ENCODE measurements at regions not wholly inside any gene's neighbourhood (a gene's known extent, or its start where the extent isn't known, plus 50 kb on each side); places are given as distances from the start of the nearest gene placed in this dataset.

DNA sequence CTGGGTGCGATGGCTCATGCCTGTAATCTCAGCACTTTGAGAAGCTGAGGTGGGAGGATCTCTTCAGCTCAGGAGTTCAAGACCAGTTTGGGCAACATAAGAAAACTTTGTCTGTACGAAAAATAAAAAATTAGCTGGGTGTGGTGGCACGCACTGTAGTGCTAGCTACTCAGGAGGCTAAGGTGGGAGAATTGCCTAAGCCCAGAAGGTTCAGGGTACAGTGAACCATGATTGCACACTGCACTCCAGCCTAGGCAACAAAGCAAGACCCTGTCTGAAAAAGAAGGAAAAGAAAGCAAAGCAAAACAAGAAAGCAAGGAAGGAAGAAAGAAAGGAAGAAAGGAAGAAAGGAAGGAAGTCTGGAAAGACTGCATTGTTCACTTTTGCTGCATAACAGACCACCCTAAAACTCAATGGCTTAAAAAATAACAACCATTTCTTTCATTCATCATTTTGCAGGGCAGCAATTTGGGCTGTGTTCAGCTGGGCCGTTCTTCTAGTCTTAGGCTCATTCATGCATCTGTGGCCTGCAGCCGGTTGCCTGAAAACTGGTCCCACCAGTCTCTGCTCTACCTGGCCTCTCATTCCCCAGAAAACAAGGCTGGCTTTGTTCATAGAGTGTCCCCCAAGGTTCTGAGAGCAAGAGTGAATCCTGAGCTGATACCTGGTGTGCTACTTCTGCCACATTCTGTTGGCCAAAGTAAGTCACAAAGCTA is 82.4 kb upstream of the MIER3 start:
- Histone ChIP-seq H4K20me1 (ENCODE audit: control insufficient read depth, extremely low read depth, insufficient read depth, low read length) (no peaks in the 10 kb centered on the region), H3K36me3 (ENCODE audit: control insufficient read depth, insufficient read depth, low read length) (no peaks in the 10 kb centered on the region), H3K27ac (ENCODE audit: insufficient read depth, low read length) (no peak overlapping the region), H2AFZ (ENCODE audit: low read length) (no peak overlapping the region), H3K4me2 (ENCODE audit: extremely low read depth, insufficient read depth, low read length) (no peak overlapping the region), H3K4me3 (replicated peaks in 1 of 4; ENCODE audit: control extremely low read depth in 1 of 4, insufficient read depth in 1 of 4, low read depth in 3 of 4, low read length in 4 of 4) (no peak overlapping the region), H3K9me3 (ENCODE audit: control insufficient read depth, insufficient read depth, low read depth, low read length) (no peaks in the 10 kb centered on the region), H3K9ac (ENCODE audit: insufficient read depth, low read length) (no peak overlapping the region), H3K4me1 (ENCODE audit: control insufficient read depth, extremely low read depth, insufficient read depth, low read length) (no peaks in the 10 kb centered on the region), H3K79me2 (ENCODE audit: control insufficient read depth, insufficient read depth, low read length) (no peaks in the 10 kb centered on the region), H3K27me3 (ENCODE audit: control insufficient read depth, insufficient read depth, low read length) (no peaks in the 10 kb centered on the region)
- no peak for DNase-seq (ENCODE audit: low read depth in 2 of 2)
- TF ChIP-seq, protein P1, sequence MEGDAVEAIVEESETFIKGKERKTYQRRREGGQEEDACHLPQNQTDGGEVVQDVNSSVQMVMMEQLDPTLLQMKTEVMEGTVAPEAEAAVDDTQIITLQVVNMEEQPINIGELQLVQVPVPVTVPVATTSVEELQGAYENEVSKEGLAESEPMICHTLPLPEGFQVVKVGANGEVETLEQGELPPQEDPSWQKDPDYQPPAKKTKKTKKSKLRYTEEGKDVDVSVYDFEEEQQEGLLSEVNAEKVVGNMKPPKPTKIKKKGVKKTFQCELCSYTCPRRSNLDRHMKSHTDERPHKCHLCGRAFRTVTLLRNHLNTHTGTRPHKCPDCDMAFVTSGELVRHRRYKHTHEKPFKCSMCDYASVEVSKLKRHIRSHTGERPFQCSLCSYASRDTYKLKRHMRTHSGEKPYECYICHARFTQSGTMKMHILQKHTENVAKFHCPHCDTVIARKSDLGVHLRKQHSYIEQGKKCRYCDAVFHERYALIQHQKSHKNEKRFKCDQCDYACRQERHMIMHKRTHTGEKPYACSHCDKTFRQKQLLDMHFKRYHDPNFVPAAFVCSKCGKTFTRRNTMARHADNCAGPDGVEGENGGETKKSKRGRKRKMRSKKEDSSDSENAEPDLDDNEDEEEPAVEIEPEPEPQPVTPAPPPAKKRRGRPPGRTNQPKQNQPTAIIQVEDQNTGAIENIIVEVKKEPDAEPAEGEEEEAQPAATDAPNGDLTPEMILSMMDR (conservative IDR thresholded peaks at IDR 0.05 in 1 of 2, IDR thresholded peaks at IDR 0.05 in 1 of 2; ENCODE audit: low read depth in 1 of 2, low read length in 2 of 2): no peak
- no peak for TF ChIP-seq EZH2 (IDR thresholded peaks at IDR 0.05; ENCODE audit: low read length, missing control alignments)

DNA sequence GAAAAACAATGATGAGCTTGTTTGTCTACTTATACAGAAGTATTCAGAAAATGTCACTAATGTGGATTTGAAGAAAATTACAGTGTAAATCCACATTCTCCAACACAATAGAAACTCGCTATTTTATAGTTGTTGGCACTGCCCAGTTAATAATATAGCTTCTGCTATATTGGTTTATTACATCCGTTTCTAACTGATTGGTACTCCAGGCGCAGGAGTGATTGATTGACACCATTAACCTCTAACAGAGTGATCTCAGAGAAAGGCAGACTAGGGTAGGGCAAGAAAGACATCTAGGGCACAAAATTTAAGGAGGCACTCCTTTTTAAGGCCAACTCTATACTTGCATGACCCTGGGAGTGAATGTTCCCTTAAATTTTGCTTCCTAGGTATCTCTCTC is 84.0 kb upstream of the MIER3 start:
- Histone ChIP-seq H3K27me3 (ENCODE audit: control insufficient read depth, insufficient read depth, low read length) (no peaks in the 10 kb centered on the region), H3K27ac (ENCODE audit: insufficient read depth, low read length) (no peak overlapping the region), H3K79me2 (ENCODE audit: control insufficient read depth, insufficient read depth, low read length) (no peaks in the 10 kb centered on the region), H3K9me3 (ENCODE audit: control insufficient read depth, insufficient read depth, low read depth, low read length) (no peaks in the 10 kb centered on the region), H3K9ac (ENCODE audit: insufficient read depth, low read length) (no peak overlapping the region), H3K4me3 (replicated peaks in 1 of 4; ENCODE audit: control extremely low read depth in 1 of 4, insufficient read depth in 1 of 4, low read depth in 3 of 4, low read length in 4 of 4) (no peak overlapping the region), H4K20me1 (ENCODE audit: control insufficient read depth, extremely low read depth, insufficient read depth, low read length) (no peaks in the 10 kb centered on the region), H3K4me1 (ENCODE audit: control insufficient read depth, extremely low read depth, insufficient read depth, low read length) (no peaks in the 10 kb centered on the region), H3K36me3 (ENCODE audit: control insufficient read depth, insufficient read depth, low read length) (no peaks in the 10 kb centered on the region), H2AFZ (ENCODE audit: low read length) (no peak overlapping the region), H3K4me2 (ENCODE audit: extremely low read depth, insufficient read depth, low read length) (no peak overlapping the region)
- no peak for DNase-seq (ENCODE audit: low read depth in 2 of 2)
- no peak for TF ChIP-seq EZH2 (IDR thresholded peaks at IDR 0.05; ENCODE audit: low read length, missing control alignments)
- TF ChIP-seq, protein P1 (conservative IDR thresholded peaks at IDR 0.05 in 1 of 2, IDR thresholded peaks at IDR 0.05 in 1 of 2; ENCODE audit: low read depth in 1 of 2, low read length in 2 of 2): no peak

DNA sequence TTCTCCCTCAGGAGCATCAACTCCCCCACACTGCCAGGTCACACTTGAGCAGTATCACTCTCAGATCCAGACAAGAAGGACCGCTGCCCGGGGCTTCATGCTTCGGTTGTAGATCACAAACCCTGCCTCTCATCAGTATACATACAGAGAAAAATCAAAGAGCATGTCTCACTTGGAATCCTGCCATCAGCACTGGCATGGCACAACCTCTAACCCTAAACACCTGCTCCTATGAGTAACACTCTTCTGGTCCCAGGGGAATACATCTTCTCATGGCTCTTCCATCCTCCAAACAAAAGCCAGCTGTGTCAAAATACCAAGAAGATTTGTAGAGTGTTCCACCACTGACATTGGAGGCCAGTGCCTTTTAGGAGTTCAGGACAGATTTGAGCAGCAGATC is 84.8 kb upstream of the MIER3 start:
- no peaks in the 10 kb centered on the region for H3K36me3 ChIP-seq (ENCODE audit: control insufficient read depth, insufficient read depth, low read length)

More for the DNA sequence above, 84.8 kb upstream of the MIER3 start:
- Histone ChIP-seq H3K4me1 (ENCODE audit: control insufficient read depth, extremely low read depth, insufficient read depth, low read length) (no peaks in the 10 kb centered on the region), H2AFZ (ENCODE audit: low read length) (no peak overlapping the region), H4K20me1 (ENCODE audit: control insufficient read depth, extremely low read depth, insufficient read depth, low read length) (no peaks in the 10 kb centered on the region), H3K27ac (ENCODE audit: insufficient read depth, low read length) (no peak overlapping the region), H3K27me3 (ENCODE audit: control insufficient read depth, insufficient read depth, low read length) (no peaks in the 10 kb centered on the region), H3K9me3 (ENCODE audit: control insufficient read depth, insufficient read depth, low read depth, low read length) (no peaks in the 10 kb centered on the region), H3K4me3 (replicated peaks in 1 of 4; ENCODE audit: control extremely low read depth in 1 of 4, insufficient read depth in 1 of 4, low read depth in 3 of 4, low read length in 4 of 4) (no peak overlapping the region), H3K9ac (ENCODE audit: insufficient read depth, low read length) (no peak overlapping the region), H3K79me2 (ENCODE audit: control insufficient read depth, insufficient read depth, low read length) (no peaks in the 10 kb centered on the region), H3K4me2 (ENCODE audit: extremely low read depth, insufficient read depth, low read length) (no peak overlapping the region)
- TF ChIP-seq, protein P1 (conservative IDR thresholded peaks at IDR 0.05 in 1 of 2, IDR thresholded peaks at IDR 0.05 in 1 of 2; ENCODE audit: low read depth in 1 of 2, low read length in 2 of 2): no peak
- TF ChIP-seq EZH2 (IDR thresholded peaks at IDR 0.05; ENCODE audit: low read length, missing control alignments): no peak
- DNase-seq (ENCODE audit: low read depth in 2 of 2): no peak
